Inferior parietal cortex (tissue), 1 donor: ENCODE measurements at regions not wholly inside any gene's neighbourhood (a gene's known extent, or its start where the extent isn't known, plus 50 kb on each side); places are given as distances from the start of the nearest gene placed in this dataset.
"Not testable (repeated sequence)": the region's sequence is repeated elsewhere in the genome, so short reads cannot be mapped to it uniquely, and the experiment has no call there.

Experiments
- DNase-seq: peaks from one replicate; pipeline ENCODE4 v3.0.0-alpha.2; 2016; ENCODE audit errors: extremely low spot score

DNA sequence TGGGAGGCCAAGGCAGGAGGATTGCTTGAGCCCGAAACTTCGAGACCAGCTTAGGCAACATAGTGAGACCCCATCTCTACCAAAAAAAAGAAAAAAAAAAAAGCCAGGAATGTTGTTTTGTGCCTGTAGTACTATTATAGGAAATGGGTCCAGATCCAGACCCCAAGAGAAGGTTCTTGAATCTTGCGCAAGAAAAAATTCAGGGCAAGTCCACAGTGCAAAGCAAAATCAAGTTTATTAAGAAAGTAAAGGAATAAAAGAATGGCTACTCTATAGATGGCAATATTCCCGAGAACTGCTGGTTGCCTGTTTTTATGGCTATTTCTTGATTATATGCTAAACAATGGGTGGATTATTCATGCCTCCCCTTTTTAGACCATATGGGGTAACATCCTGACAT lies 51.2 kb upstream of the RDX start:
- DNase-seq: no peak

DNA sequence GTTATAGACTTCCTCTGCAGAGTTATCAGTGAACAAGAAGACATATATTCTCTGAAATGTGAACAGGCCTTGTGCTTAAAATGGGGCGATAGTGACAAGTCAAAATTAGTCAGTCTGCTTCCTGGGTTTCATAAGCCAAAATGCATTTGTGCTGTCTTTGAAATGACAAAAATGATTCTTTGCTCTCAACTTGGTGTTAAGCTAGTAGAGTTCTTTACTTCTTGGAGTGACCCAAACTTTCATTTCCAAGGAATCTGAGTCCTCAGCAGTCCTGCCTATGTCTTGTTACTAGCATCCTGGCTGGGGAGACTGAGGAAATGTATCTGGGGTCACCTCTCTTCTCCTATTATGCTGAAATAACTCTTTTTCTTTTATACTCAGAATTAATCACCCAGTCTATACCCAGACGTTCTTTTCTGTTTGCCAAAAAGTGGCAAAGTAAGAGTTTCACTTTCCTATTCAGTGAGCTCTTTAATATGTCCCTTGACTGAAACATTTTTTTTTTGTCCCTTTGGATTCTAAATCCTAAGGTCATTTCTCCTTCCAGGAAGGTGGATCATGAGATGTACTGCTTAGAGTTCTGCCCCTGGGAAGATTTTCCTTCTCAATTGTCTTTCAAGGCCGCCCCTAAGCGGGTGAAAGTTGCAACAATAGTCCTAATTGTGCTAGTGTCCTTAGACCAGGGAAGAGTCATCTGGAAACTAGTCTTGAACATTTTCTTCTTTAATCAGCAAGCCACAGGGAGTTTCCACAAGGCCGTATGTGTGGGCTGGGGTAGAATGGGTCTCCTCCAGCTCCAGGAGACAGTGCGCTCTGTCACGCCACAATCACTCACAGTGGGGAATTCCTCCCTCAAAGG lies 53.0 kb upstream of the RDX start:
- DNase-seq: no peak

DNA sequence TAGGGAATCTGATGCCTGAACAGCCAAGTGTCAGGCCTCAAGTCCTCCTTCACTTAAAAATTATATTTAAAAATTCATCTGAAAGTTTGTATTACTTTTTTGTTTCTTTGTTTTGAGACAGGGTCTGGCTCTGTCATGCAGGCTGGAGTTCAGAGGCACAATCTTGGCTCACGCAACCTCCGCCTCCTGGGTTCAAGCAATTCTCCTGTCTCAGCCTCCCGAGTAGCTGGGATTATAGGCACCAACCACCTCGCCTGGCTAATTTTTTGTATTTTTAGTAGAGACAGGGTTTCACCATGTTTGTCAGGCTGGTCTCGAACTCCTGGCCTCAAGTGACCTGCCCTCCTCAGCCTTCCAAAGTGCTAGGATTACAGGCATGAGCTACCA lies 53.6 kb upstream of the RDX start:
- not testable (repeated sequence) for DNase-seq

DNA sequence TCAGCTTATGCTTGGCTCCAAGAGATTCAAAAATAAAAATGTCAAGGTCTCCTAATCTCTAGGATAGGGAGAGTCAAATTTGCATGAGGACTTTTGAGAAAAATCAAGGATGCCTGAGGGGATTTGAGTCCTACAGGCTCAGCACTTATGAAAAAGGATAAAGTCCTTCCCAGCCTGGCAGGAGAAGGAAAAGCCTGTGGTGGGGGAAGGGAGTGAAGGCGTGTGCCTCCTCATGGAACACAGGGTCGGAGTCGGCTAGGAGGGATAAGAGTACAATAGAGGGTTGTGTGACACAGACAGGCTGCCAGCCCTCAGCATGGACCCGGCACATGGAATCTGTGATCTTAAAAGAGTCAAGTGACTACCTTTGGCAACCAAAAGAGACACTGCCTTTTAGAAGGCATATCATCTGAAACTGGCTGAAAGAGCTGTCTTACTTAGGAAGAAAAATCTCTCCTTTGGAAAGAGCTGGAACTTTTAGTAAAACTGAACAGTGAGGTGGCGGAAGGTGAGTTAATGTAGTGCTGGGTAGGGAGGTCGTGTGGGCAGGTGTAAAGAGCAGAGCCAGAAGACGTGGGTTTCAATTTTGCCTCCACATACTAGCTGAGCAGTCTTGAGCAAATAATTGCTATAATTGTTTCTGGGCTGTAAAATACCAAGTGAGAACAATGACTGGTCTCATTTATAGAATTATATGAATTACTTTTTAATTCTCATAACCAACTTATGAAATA lies 58.8 kb upstream of the RDX start:
- no peak for DNase-seq

DNA sequence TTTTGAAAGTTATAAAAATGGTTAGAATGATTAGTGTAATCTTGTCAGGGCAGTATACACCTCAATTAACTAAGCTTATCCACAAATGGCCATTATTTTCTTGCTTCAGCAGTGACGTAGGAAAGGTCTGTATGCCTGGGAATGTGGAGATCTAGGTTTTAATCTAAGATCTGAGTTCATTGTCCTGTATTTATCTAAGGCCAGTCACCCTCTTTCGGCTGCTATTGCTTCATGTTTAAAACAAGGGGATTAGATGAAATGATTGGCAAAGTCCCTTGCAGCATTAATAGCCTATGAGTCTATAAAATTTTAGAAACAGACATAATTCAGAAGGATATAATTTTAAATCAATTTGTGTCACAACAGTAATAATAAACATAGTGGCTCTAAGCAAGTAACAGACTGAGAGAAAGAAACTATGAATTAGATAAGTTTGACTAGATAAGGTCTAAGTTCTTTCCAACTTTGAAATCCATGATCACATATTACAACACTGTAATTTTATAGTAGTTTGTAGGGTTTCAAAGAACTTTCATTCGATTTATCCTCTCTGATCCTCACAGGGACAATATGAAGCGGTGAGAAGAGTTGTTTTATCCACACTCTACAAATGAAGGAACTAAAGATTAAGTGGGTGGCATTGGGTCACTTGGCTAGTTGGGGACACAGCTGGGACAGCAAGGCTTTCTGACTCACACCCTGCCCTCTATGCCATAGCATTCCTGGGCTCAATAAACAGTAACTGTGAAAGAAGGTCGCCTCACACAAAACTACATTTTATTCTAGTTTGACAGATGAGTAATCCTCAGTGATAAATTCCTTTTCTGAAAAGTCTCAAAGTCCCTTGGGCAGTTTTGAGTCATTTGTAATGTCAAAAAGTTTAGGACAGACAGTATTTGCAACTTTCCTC lies 60.6 kb upstream of the RDX start:
- no peak for DNase-seq

DNA sequence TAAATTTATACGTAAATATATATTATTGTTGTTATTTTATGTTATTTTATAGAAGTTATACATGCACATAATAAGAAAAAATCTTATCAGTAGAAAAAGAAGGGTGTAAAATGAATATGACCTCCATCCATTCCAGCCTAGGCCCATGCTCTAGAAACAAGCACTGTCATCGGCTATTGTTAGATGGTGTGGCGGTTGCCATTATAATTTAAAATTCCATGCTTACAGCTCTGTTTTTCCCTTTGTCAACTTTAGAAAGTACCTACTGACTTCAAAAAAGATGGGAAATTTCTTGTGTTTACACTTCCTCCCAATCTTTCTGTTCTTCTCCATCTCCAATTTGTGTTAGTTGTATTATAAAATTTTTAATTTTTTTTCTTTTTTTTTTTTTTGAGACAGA lies 61.9 kb upstream of the RDX start:
- no peak for DNase-seq

DNA sequence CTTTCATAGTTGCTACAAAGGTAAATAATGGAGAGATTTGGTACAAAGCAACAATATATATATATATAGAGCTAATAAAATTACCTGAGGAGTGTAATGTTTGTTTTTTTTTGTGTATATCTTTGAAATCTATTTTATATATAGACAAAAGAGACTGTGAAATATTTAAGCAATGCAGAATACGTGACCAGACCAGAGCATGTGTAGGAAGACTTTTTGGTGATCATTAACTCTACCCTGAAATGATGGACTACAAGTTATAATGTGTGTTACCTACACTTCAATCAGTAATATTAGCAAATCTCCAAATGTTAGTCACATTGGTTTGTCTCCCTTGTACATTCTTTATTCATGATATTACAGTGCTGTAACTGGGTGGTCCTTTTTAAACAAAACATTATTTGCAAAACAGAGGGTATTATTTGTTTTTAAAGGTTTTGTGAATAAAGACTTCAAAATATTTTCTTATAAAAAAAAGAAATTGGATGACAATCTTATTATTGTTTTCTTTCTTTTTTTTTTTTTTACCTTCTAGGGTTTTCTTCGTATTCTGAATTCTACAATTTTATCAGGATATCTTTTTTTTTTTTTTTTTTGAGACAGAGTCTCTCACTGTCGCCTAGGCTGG lies 64.5 kb upstream of the RDX start:
- not testable (repeated sequence) for DNase-seq

DNA sequence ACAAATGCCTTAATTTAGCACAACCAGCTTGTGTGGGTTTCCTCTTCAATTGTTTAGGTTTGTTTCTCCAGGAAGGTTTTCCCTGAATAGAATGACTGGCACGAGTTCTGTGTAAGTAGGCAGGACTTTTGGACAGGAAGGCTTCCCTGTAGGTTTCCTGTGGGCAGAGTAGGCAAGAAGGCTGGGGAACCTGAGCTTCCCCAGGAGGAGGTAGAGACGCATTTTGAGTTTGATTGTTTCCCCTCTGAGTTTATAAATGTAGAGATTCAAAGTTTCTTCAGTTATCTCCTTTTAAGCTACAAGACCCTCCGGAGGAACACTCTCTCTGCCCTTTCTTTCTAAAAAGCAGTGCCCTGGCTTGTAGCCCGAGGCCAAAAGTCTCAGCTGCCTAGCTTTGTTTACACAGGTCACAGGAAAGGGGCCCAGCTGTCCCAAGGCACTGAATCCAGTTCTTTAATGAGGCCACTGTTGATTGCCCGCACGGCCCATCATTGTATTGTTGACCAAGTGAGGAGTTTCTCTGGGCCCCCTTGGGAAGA lies 66.6 kb upstream of the RDX start:
- peak; percentile 27 for DNase-seq

DNA sequence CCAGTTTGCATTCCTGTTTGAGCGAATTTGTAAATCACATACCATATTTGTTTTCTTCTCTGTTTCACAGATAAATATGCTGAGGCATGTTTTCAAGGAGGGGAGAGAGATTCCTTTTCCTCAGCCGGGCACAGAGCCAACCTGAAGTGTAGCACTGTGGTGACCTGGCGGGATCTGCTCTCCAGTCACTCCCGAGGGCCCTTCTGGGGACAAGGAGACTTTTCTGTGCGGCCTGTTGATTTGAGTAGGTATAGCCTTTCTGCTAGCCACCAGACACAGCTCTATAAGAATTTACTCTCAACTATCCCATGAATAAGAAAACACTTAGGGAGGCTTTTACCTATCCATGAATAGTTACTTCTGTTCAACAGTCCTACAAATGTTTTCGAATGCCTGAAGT lies 63.5 kb upstream of the FDX1 start:
- no peak for DNase-seq

DNA sequence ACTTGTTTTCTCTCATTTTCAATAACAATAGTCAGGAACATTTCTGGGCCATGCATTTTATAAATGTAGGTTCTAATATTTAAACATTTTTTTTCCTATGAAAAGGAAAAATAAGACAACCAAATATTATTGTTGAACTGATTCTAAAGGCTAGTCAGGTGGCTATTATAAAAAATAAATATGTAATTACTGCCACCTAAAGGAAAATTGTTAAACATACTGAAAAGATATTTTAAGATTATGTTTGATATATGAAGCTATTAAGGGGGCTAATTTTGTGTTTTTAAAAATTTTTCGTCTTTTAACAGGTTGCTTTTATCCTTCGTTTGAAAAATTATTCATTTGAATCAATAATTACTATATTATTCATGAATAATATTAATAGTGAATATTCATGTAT lies 62.2 kb upstream of the FDX1 start:
- DNase-seq: no peak

DNA sequence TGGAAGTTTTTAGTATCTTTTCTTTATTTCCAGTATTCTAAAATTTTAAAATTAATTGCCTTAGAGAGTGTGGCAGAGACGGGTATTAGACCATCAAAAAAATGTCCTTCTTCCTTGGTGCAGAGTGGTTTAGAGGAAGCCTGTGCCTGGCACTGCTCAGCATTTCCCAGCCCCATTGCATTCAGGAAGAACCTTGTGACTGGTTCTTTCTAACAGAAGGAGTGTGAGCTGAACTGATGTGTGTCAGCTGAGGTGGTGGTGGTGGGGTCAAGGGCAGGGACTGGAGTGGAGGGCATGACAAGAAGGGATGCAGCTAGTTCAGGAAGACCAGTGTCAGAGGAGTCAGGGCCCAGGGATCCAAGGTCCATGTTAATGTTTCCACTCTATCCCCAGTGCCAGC lies 58.7 kb upstream of the FDX1 start:
- no peak for DNase-seq

DNA sequence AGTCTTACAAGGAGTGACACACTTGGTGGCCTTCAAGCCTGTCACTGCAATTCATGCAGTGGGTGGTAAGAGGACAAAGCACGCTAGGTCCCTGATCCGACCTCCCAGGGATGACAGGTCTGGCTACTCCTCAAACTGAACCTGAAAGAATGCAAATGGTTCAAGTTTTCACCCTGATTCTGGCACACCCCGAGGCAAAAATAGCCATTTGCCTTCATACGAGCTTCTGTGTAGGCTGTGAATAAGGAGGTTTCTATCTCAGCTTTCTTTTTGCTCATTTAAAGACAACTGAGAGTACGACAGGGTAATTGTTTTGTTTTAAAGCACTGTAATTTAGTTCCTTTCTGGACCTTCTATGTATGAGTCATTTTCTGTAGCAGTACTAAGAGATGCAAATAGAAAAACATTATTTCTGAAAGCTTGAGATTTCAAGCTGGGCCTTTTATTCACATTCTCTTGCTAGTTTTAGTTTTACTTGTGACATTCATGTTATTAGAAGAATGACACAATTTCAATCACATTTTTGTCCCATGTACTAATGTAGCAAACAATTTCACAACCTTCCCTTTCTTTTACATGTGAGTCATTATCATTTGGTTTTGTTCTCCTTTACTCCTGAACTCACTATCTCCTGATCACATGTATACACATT lies 56.6 kb upstream of the FDX1 start:
- DNase-seq: no peak

DNA sequence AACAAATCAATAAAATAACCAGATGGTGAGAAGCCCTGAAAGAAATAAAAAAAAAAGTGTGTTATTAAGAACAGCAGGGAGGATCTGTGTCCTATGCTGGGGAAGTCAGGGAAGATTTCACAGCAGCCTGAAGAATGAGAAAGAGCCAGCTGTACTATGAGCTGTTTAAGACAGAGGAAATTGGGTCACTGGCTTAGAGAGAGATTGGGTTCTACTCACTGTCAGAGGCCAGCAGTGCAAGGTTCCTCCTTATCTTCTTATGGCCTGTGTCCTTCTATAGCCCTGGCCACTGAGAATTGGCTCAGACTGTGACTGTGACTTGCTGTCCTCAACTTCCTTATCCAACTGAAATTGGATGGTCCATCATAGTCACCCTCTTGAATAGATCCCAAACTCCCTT lies 54.8 kb upstream of the FDX1 start:
- DNase-seq: no peak

DNA sequence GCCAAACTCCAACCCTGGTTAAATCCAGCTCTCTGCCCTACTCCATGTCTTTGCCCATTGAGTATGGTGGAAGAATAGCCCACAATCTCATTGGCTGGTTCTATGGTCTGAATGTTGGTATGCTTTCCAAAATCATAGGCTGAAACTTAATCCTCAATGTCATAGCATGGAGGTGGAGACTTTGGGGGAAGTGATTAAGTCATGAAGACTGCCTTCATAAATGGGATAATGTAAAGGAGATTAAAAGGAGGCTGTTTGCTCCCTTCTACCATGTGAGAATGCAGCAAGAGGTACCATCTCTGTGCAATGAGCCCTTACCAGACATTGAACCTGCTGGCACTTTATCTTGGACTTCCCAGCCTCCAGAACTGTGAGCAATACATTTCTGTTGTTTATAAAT lies 54.4 kb upstream of the FDX1 start:
- DNase-seq: no peak

DNA sequence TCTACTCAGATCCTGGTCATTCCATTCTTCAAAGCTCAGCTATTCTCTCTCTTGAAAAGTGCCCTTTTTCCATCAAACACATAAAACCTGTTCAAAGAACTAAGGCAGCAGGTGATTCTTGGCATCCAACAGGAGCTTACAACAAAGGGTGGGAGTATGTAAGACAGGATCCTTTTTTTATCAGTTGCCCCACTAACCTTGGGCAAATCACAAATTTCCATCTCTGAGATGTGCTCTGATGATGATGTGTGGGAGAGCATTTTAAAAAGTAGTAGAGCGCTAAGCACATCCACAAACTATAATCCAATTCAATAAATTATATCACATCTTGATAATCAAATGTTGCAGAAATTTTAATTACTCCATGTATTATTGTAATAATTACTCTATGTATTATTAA lies 53.7 kb upstream of the FDX1 start:
- no peak for DNase-seq

DNA sequence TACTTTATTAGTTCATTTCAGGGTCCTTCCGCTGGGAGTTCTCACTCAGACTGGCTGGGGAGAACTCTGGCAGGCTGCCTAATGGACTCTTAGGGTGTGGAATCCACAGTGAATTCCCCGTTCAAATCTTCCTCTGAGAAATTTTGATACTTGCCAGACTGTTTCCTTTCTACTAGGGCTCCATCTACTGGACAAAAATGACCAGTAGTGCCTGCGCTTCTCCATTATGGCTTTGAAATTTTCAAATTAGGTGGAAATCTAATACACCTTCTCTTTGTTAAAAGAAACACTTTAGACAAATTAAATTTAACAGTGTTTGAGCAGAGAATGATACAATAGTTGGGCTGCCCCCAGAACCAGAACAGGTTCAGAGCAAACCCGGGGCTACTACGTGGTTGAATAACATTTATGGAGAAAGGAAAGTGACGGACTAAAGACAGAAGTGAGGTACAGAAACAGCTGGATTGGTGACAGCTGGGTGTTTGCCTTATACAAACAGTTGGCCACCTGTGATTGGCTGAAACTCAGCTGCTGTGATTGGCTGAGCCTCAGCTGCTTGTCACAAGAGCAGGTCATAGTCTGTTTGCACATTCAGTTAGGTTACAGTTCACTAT lies 52.9 kb upstream of the FDX1 start:
- DNase-seq: peak; percentile 89

DNA sequence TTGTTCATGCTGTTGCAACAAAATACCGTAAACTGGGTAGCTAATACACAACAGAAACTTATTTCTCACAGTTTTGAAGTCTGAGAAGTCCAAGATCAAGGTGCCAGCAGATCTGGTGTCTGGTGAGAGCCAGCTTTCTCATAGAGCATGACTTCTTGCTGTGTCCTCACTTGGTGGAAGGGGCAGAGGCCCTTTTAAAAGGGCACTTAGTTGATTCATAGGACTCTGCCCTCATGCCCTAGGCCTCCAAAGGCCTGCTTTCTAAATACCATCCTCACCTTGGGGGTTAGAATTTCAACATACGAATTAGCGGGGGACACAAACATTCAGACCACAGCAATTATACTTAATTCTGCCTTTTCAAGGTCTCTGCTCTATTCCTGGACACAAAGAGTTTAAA lies 52.3 kb upstream of the FDX1 start:
- DNase-seq: no peak

DNA sequence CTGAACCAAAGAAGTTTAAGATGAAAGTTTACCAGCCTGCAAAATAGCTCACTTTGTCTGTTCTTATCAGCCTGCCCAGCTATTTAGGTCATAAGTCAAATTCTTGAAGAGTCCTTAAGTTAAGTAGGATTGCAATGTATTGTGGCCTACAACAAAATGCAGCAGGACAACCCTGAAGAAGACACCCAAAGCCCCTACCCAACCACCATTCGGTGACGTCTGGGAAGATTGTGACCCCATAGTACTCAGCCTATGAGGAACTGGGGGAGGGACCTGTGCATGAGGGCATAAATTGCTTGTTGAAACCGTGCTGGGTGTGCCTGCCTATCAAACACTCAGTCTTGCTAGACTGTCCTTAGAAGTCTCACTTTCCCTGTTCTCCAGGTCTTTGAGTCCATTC lies 50.5 kb upstream of the FDX1 start:
- DNase-seq: no peak

DNA sequence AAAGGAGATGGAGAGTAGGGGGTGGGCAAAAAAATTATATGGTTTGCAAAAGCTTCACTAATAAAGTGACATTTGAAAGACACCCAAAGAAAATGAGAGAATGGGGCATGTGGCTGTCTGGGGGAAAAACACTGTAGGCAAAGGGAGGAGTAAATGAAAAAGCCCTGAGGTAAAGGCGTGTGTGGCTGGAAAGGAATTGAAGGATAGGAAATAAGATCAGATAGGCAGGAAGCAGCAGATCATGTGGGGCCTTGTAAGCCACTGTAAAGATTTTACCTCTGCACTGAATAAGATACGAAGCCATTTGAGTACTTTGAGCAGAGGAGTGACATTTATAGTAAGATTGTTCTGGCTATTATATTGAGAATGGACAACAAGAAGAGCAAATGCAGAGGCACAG lies 49.8 kb upstream of the FDX1 start:
- no peak for DNase-seq
